ENCODE measurements at regions not wholly inside any gene's neighbourhood (a gene's known extent, or its start where the extent isn't known, plus 50 kb on each side); places are given as distances from the start of the nearest gene placed in this dataset.
"Not testable (repeated sequence)": the region's sequence is repeated elsewhere in the genome, so short reads cannot be mapped to it uniquely, and the experiment has no call there.

- no peak for DNase-seq (ENCODE audit: low read depth in 1 of 2, low spot score in 1 of 2)
Observed at GRCh38 chr17:5896215-5896614, 174.0 kb upstream of the WSCD1 start.

- no peak for DNase-seq (ENCODE audit: low read depth in 1 of 2, low spot score in 1 of 2)
Observed at GRCh38 chr17:5897275-5897911, 172.8 kb upstream of the WSCD1 start.

GRCh38 chr17:5897981-5898380, 172.2 kb upstream of the WSCD1 start:
- not testable (repeated sequence) for DNase-seq (ENCODE audit: low read depth in 1 of 2, low spot score in 1 of 2)

- no peak for DNase-seq (ENCODE audit: low read depth in 1 of 2, low spot score in 1 of 2)
Observed at GRCh38 chr17:5898406-5898805, 171.8 kb upstream of the WSCD1 start.

GRCh38 chr17:5899496-5900195, 170.5 kb upstream of the WSCD1 start:
- DNase-seq (ENCODE audit: low read depth in 1 of 2, low spot score in 1 of 2) = no peak

GRCh38 chr17:5901731-5902130, 168.4 kb upstream of the WSCD1 start:
- no peak for DNase-seq (ENCODE audit: low read depth in 1 of 2, low spot score in 1 of 2)

- no peak for DNase-seq (ENCODE audit: low read depth in 1 of 2, low spot score in 1 of 2)
Observed at GRCh38 chr17:5902181-5903140, 167.7 kb upstream of the WSCD1 start.

GRCh38 chr17:5911919-5912318, 158.3 kb upstream of the WSCD1 start:
- DNase-seq (ENCODE audit: low read depth in 1 of 2, low spot score in 1 of 2) = no peak

GRCh38 chr17:5913032-5913531, 157.1 kb upstream of the WSCD1 start:
- DNase-seq (ENCODE audit: low read depth in 1 of 2, low spot score in 1 of 2) = no peak

- DNase-seq (ENCODE audit: low read depth in 1 of 2, low spot score in 1 of 2) = no peak
Observed at GRCh38 chr17:5913641-5914040, 156.5 kb upstream of the WSCD1 start.

- no peak for DNase-seq (ENCODE audit: low read depth in 1 of 2, low spot score in 1 of 2)
Observed at GRCh38 chr17:5915337-5915736, 154.8 kb upstream of the WSCD1 start.

- DNase-seq (ENCODE audit: low read depth in 1 of 2, low spot score in 1 of 2) = no peak
Observed at GRCh38 chr17:5919089-5919488, 151.1 kb upstream of the WSCD1 start.

GRCh38 chr17:5921512-5922282, 148.5 kb upstream of the WSCD1 start:
- DNase-seq (ENCODE audit: low read depth in 1 of 2, low spot score in 1 of 2) = no peak

GRCh38 chr17:5922476-5922875, 147.7 kb upstream of the WSCD1 start:
- DNase-seq (ENCODE audit: low read depth in 1 of 2, low spot score in 1 of 2) = no peak

GRCh38 chr17:5929721-5930120, 140.5 kb upstream of the WSCD1 start:
- no peak for DNase-seq (ENCODE audit: low read depth in 1 of 2, low spot score in 1 of 2)

GRCh38 chr17:5930555-5930954, 139.6 kb upstream of the WSCD1 start:
- not testable (repeated sequence) for DNase-seq (ENCODE audit: low read depth in 1 of 2, low spot score in 1 of 2)

GRCh38 chr17:5931616-5932015, 138.6 kb upstream of the WSCD1 start:
- DNase-seq (ENCODE audit: low read depth in 1 of 2, low spot score in 1 of 2) = no peak

- no peak for DNase-seq (ENCODE audit: low read depth in 1 of 2, low spot score in 1 of 2)
Observed at GRCh38 chr17:5933430-5933829, 136.7 kb upstream of the WSCD1 start.

GRCh38 chr17:5941258-5941657, 128.9 kb upstream of the WSCD1 start:
- no peak for DNase-seq (ENCODE audit: low read depth in 1 of 2, low spot score in 1 of 2)

GRCh38 chr17:5942687-5943086, 127.5 kb upstream of the WSCD1 start:
- DNase-seq (ENCODE audit: low read depth in 1 of 2, low spot score in 1 of 2) = no peak

GRCh38 chr17:5943232-5943631, 126.9 kb upstream of the WSCD1 start:
- no peak for DNase-seq (ENCODE audit: low read depth in 1 of 2, low spot score in 1 of 2)
